ENCODE measurements at regions not wholly inside any gene's neighbourhood (a gene's known extent, or its start where the extent isn't known, plus 50 kb on each side); places are given as distances from the start of the nearest gene placed in this dataset.
"Not testable (repeated sequence)": the region's sequence is repeated elsewhere in the genome, so short reads cannot be mapped to it uniquely, and the experiment has no call there.

DNA sequence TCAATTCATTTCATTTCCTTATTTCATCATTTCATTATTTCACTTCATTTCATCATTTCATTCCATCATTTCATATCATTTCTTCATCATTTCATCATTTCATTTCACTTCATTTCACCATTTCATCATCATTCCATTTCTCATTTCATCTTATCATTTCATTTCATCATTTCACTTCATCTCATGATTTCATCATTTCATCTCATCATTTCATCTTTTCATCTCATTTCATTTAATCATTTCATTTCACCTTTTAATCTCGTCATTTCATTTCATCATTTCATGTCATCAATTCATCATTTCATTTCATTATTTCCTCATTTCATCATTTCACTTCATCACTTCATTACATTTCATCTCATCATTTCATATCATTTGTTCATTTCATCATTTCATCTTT lies 177.4 kb downstream of the ZNF92 start:
- TF ChIP-seq SP1 (IDR thresholded peaks at IDR 0.05); ELF4 (IDR thresholded peaks at IDR 0.05); LEF1 (IDR thresholded peaks at IDR 0.05; ENCODE audit: borderline replicate concordance); NFRKB (IDR thresholded peaks at IDR 0.05): not testable (repeated sequence)

Measured in HEK293T (cell line).